NCI-H69 (cell line): ENCODE measurements at regions not wholly inside any gene's neighbourhood (a gene's known extent, or its start where the extent isn't known, plus 50 kb on each side); places are given as distances from the start of the nearest gene placed in this dataset.
A peak's percentile ranks its signal among the peaks of the same experiment; 100 is the strongest.
"Not testable (repeated sequence)": the region's sequence is repeated elsewhere in the genome, so short reads cannot be mapped to it uniquely, and the experiment has no call there.

Source experiments
- DNase-seq: peaks from one replicate; lab custom pipeline; 2025; lab: John Stamatoyannopoulos, UW

GRCh38 chr2:175872721-175873120, 129.3 kb downstream of the LNPK start:
- DNase-seq, result no peak

GRCh38 chr2:175872005-175872348, 130.1 kb downstream of the LNPK start:
- DNase-seq, result no peak

GRCh38 chr2:175871331-175872004, 130.6 kb downstream of the LNPK start:
- no peak for DNase-seq

- DNase-seq, result no peak
Measured at GRCh38 chr2:175865716-175866115, 136.4 kb downstream of the LNPK start.

GRCh38 chr2:175864137-175864850, 137.8 kb downstream of the LNPK start:
- DNase-seq, result peak; percentile 52

GRCh38 chr2:175861958-175862357, 140.1 kb downstream of the LNPK start:
- no peak for DNase-seq

- DNase-seq, result peak; percentile 51
Measured at GRCh38 chr2:175855794-175856453, 146.1 kb downstream of the LNPK start.

- DNase-seq, result peak; percentile 53
Measured at GRCh38 chr2:175855236-175855635, 146.8 kb downstream of the LNPK start.

GRCh38 chr2:175854665-175855064, 147.4 kb downstream of the LNPK start:
- DNase-seq, result peak; percentile 68

GRCh38 chr2:175854129-175854528, 147.9 kb downstream of the LNPK start:
- DNase-seq, result peak; percentile 87

- peak; percentile 63 for DNase-seq
Measured at GRCh38 chr2:175853616-175853890, 148.5 kb downstream of the LNPK start.

GRCh38 chr2:175852879-175853615, 149.0 kb downstream of the LNPK start:
- DNase-seq, result peak; percentile 77

- DNase-seq, result no peak
Measured at GRCh38 chr2:175847128-175847527, 154.9 kb downstream of the LNPK start.

- no peak for DNase-seq
Measured at GRCh38 chr2:175844169-175844568, 157.9 kb downstream of the LNPK start.

- no peak for DNase-seq
Measured at GRCh38 chr2:175843625-175844024, 158.4 kb downstream of the LNPK start.

GRCh38 chr2:175842996-175843395, 159.1 kb downstream of the LNPK start:
- no peak for DNase-seq

GRCh38 chr2:175840765-175841164, 161.3 kb downstream of the LNPK start:
- not testable (repeated sequence) for DNase-seq

GRCh38 chr2:175840256-175840655, 161.8 kb downstream of the LNPK start:
- no peak for DNase-seq

- no peak for DNase-seq
Measured at GRCh38 chr2:175838979-175839378, 163.1 kb downstream of the LNPK start.

GRCh38 chr2:175837046-175837445, 165.0 kb downstream of the LNPK start:
- no peak for DNase-seq

- no peak for DNase-seq
Measured at GRCh38 chr2:175836361-175836760, 165.7 kb downstream of the LNPK start.

GRCh38 chr2:175834477-175834876, 167.6 kb downstream of the LNPK start:
- peak; percentile 72 for DNase-seq

GRCh38 chr2:175832866-175833265, 169.2 kb downstream of the LNPK start:
- no peak for DNase-seq
